Keratinocyte (primary cell): ENCODE measurements at regions not wholly inside any gene's neighbourhood (a gene's known extent, or its start where the extent isn't known, plus 50 kb on each side); places are given as distances from the start of the nearest gene placed in this dataset.

Experiments
- DNase-seq: peaks from one replicate; pipeline ENCODE4 v3.0.0-alpha.2; 2011; ENCODE audit warnings: low read depth, missing footprints, low spot score
- FAIRE-seq: peaks from 2 replicates; lab custom pipeline; 2011; peaks lifted over from hg19 to GRCh38; lab: Jason Lieb, UNC
- H2AFZ ChIP-seq: 2 replicates; pipeline ENCODE4 v1.6.0; 2012; ENCODE audit warnings: low read length, control low read depth, inconsistent platforms; ENCODE audit not compliant: control insufficient read depth
- H3K27ac ChIP-seq: 2 replicates; pipeline ENCODE4 v1.5.1; 2011; ENCODE audit warnings: low read length; ENCODE audit not compliant: control insufficient read depth, insufficient read depth
- H3K27me3 ChIP-seq: 3 replicates; pipeline ENCODE4 v1.6.0; 2011; ENCODE audit warnings: low read length; ENCODE audit not compliant: control insufficient read depth, insufficient read depth; ENCODE audit errors: extremely low read depth
- H3K36me3 ChIP-seq, 2 experiments: 2 replicates in 1 of 2; 3 replicates in 1 of 2; pipeline ENCODE4 v1.5.1; 2011; ENCODE audit warnings: low read length in 2 of 2, mild to moderate bottlenecking in 1 of 2; ENCODE audit not compliant: control insufficient read depth in 2 of 2, insufficient read depth in 2 of 2; ENCODE audit errors: extremely low read depth in 1 of 2
- H3K4me1 ChIP-seq: 3 replicates; pipeline ENCODE4 v1.5.1; 2011; ENCODE audit warnings: low read length; ENCODE audit not compliant: control insufficient read depth, insufficient read depth; ENCODE audit errors: extremely low read depth
- H3K4me2 ChIP-seq: 3 replicates; pipeline ENCODE4 v1.6.0; 2011; ENCODE audit warnings: low read depth, low read length; ENCODE audit not compliant: control insufficient read depth, insufficient read depth; ENCODE audit errors: extremely low read depth
- H3K4me3 ChIP-seq, 3 experiments: fragments of 200-600 bp in 1 of 3; sonication (generic) in 1 of 3; 2 replicates in 2 of 3; 3 replicates in 1 of 3; pipeline ENCODE4 v1.5.1; 2011 to 2016; ENCODE audit warnings: low read length in 3 of 3, mild to moderate bottlenecking in 3 of 3, control low read depth in 2 of 3, inconsistent platforms in 1 of 3, low read depth in 1 of 3, mixed read lengths in 1 of 3, mixed run types in 1 of 3, moderate library complexity in 1 of 3; ENCODE audit not compliant: control insufficient read depth in 2 of 3, insufficient read depth in 2 of 3; ENCODE audit errors: extremely low read depth in 1 of 3
- H3K79me2 ChIP-seq: 2 replicates; pipeline ENCODE4 v1.6.0; 2012; ENCODE audit warnings: low read length; ENCODE audit not compliant: control insufficient read depth, insufficient read depth
- H3K9ac ChIP-seq: 3 replicates; pipeline ENCODE4 v1.6.0; 2011; ENCODE audit warnings: low read length; ENCODE audit not compliant: control insufficient read depth, insufficient read depth; ENCODE audit errors: extremely low read depth
- H3K9me1 ChIP-seq: 3 replicates; pipeline ENCODE4 v1.6.0; 2011; ENCODE audit warnings: low read length; ENCODE audit not compliant: control insufficient read depth, insufficient read depth; ENCODE audit errors: extremely low read depth
- H3K9me3 ChIP-seq: 2 replicates; pipeline ENCODE4 v1.5.1; 2012; ENCODE audit warnings: low read depth, low read length; ENCODE audit not compliant: control insufficient read depth
- H4K20me1 ChIP-seq: 3 replicates; pipeline ENCODE4 v1.6.0; 2011; ENCODE audit warnings: low read length; ENCODE audit not compliant: control insufficient read depth, insufficient read depth; ENCODE audit errors: extremely low read depth
- CTCF ChIP-seq, 3 experiments: IDR thresholded peaks in 1 of 3; conservative IDR thresholded peaks in 1 of 3; optimal IDR thresholded peaks in 1 of 3; 2 replicates in 2 of 3; 3 replicates in 1 of 3; pipeline versions ENCODE3 to v1.5.1; 2011; ENCODE audit warnings: low read length in 3 of 3, mild to moderate bottlenecking in 3 of 3, moderate library complexity in 2 of 3, control low read depth in 1 of 3, inconsistent platforms in 1 of 3; ENCODE audit not compliant: insufficient read depth in 2 of 3; ENCODE audit errors: extremely low read depth in 1 of 3
- EZH2 ChIP-seq: IDR thresholded peaks from one replicate; pipeline ENCODE4 v1.6.1; 2012; ENCODE audit warnings: inconsistent platforms, mild to moderate bottlenecking, low read length, moderate library complexity
- dilution Hi-C: fragments of 300-500 bp; cut with MboI; formaldehyde crosslinking; loops from one replicate; pipeline ENCODE4 v1.7.0; 2020; ENCODE audit warnings: low sequenced_read_pairs; ENCODE audit not compliant: extremely low pct_ligation_motif_present

GRCh38 chr10:129055986-129056385, 411.1 kb upstream of the MGMT start:
- Histone ChIP-seq H3K27ac (no peak overlapping the region), H3K36me3 (no peaks in the 10 kb centered on the region), H3K4me1 (no peaks in the 10 kb centered on the region), H3K4me3 (no peak overlapping the region), H3K4me2 (no peak overlapping the region), H4K20me1 (no peaks in the 10 kb centered on the region), H3K9me1 (no peaks in the 10 kb centered on the region), H3K9me3 (peaks cover 5% of the 10 kb centered on the region), H3K79me2 (no peaks in the 10 kb centered on the region), H3K9ac (no peak overlapping the region), H2AFZ (no peak overlapping the region), H3K27me3 (no peaks in the 10 kb centered on the region)
- dilution Hi-C loops: no loop called here
- FAIRE-seq (no peak), DNase-seq (no peak)
- no peak for TF ChIP-seq CTCF (optimal IDR thresholded peaks at IDR 0.05 in 1 of 3, IDR thresholded peaks at IDR 0.05 in 1 of 3, conservative IDR thresholded peaks at IDR 0.05 in 1 of 3; ENCODE audit: extremely low read depth in 1 of 3, insufficient read depth in 2 of 3, low read length in 3 of 3)

GRCh38 chr10:129056734-129057689, 410.0 kb upstream of the MGMT start:
- no peak for FAIRE-seq
- DNase-seq: no peak
- no peak overlapping the region for H2AFZ ChIP-seq
- no peak for TF ChIP-seq EZH2
- TF ChIP-seq CTCF (optimal IDR thresholded peaks at IDR 0.05 in 1 of 3, IDR thresholded peaks at IDR 0.05 in 1 of 3, conservative IDR thresholded peaks at IDR 0.05 in 1 of 3; ENCODE audit: extremely low read depth in 1 of 3, insufficient read depth in 2 of 3, low read length in 3 of 3): no peak
- H3K36me3 ChIP-seq: no peaks in the 10 kb centered on the region
- no peak overlapping the region for H3K9ac ChIP-seq
- no peak overlapping the region for H3K27ac ChIP-seq
- H3K4me1 ChIP-seq: no peaks in the 10 kb centered on the region
- no peaks in the 10 kb centered on the region for H3K79me2 ChIP-seq
- no peak overlapping the region for H3K4me2 ChIP-seq
- no peaks in the 10 kb centered on the region for H3K9me1 ChIP-seq
- H4K20me1 ChIP-seq: no peaks in the 10 kb centered on the region
- H3K4me3 ChIP-seq: no peak overlapping the region
- no peaks in the 10 kb centered on the region for H3K27me3 ChIP-seq
- H3K9me3 ChIP-seq: peaks cover 5% of the 10 kb centered on the region
- dilution Hi-C loops: no loop called here
